ENCODE measurements at regions not wholly inside any gene's neighbourhood (a gene's known extent, or its start where the extent isn't known, plus 50 kb on each side); places are given as distances from the start of the nearest gene placed in this dataset.
A peak's percentile ranks its signal among the peaks of the same experiment; 100 is the strongest.
"Not testable (repeated sequence)": the region's sequence is repeated elsewhere in the genome, so short reads cannot be mapped to it uniquely, and the experiment has no call there.

- DNase-seq: no peak
These were observed 254.7 kb upstream of the FANCL start for GRCh38 chr2:58495806-58496205.

DNA sequence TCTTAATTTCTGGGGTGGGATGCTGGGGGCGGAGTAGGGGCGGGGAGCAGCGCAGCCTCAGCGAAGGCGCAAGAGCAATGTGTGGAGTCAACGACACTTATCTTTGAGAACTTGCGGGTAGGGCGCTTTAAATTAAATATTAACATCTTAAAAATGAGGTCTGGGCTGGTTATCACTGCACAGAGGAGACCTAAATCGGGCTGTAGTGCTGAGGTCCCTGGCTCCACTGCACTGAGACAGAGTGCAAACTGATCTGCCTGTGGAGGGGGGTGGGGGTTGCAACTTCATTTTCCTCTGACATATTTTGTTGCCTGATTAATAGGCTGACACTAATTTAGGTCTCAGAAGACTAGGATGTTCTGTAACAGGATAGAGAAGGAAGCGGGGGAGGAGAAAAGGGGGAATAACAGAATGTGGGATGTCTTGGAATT lies 253.0 kb upstream of the FANCL start:
- DNase-seq: no peak

DNA sequence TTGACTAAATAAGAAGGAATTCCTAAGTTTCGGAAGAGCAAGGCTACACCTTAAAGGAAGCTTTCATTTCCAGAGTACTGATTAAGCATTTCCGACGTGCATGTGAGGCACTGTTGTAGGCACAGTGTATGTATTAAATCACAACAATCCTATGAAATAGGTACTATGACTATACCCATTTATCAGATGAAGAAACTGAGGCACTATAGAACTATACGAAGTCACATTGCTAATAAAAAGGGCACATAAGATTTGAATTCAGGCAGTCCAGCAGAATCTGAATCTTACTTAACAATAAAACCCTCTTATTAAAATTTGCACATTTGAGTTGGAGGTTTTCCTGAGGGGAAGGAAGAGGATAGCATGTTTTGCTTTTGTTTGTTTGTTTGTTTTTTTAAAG lies 243.5 kb upstream of the FANCL start:
- DNase-seq: no peak

DNA sequence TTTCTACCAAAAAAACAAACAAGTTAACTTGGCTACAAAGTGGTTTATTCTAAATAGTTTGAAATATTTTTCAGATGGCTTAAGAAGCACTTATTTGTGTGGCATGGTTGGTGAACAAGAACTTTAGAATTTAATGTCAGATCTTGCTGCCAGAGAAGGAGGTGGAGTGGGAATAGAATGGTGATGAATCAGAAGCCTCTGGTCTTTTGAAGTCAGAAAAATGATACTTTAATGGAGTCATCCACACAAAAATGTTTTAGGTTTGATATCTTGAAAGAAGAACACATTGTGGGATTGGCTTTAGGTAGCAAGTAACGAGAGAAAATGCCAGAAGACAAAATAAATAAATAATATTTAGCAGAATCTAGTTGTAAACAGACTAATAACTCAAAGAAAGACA lies 243.1 kb upstream of the FANCL start:
- no peak for DNase-seq

GRCh38 chr2:58483307-58483706 lies 242.2 kb upstream of the FANCL start:
- DNase-seq: no peak

DNA sequence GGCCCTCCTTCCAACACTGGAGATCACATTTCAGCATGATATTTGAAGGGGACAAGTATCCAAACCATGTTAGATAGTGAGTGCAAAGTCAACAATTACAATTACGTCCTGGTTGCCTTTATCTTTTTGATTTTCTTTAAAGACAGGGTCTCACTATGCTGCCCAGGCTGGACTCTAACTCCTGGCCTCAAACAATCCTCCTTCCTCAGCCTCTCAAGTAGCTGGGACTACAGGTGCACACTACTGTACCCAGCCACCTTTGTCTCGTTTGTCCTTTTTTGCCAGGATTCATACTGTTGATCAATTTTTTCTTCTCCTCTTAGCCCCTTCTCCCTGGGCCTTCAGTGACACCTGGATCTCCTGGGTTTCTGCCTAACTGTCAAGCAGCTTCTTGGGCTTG lies 240.5 kb upstream of the FANCL start:
- DNase-seq: no peak

DNA sequence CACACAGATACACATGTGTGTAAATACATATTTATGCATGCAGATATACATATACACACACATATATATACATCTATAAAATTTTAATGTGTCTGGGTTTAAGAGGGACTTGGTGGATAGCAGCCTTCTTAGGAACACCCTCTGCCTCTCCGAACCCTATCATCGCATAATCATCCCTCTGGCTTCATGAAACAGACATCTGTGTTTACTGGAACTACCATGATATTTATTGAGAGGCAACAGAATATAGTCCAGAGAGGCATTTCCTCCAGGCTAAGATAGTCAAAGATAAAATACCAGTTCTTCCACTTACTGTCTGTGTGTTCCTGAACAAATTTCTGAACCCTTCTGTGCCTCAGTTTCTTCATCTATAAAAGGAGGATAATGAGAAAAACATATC lies 239.0 kb upstream of the FANCL start:
- no peak for DNase-seq

GRCh38 chr2:58479535-58480140 lies 238.5 kb upstream of the FANCL start:
- DNase-seq: no peak

DNA sequence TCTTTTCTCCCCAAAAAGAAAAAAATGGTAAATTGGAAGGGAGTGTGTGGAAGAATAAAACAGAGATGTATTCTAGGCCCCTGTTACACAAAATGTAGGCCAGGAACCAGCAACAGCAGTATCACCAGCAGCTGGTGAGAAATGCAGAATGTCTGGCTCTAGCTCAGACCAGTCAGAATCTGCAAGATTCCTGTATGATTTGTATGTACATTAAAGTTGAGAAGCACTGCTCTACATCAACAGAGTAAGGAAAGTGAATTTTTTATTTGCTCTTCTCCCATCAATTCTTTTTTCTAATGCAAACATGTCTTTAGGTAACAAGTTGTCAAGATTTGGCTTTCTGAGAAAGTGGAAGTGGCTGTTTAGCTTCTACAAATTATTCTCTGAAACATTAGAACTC lies 235.4 kb upstream of the FANCL start:
- no peak for DNase-seq

GRCh38 chr2:58475756-58476155 lies 234.6 kb upstream of the FANCL start:
- DNase-seq: no peak

DNA sequence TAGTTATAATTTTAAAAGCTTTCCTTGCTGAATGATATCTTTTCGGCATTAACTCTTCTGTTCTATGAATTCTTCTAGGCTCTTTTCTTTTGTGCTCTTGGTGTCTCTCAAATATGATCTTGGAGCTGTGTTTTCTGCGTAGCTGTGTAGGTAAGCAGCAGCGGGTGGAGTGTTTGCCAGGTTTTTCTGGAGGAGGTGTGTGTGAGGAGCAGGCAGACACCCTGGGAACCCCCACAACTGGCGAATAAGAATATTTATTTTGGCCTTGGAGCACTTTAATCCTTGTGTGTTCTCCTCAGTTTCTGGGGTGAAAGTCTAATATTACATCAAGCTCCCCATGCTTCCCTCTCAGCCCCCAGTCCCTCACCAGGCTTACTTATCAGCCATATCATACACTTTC lies 232.0 kb upstream of the FANCL start:
- DNase-seq: no peak

DNA sequence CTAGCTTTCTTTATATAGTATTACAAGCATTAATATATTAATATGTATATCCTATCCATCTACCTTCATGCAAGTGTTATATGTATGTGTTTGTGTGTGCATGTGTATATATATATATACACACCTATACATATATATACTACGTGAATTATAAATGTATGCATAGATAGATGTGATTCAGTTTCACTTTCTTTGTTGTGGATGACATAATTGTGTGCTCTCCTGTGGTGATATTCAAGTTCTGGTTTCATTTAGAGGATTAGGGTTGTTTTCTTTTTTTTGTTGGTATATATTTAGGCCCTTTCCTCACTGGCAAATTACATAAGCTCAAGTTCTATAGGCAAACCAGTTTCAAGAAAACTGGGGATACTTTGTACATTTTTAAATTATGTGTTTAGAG lies 225.7 kb upstream of the FANCL start:
- no peak for DNase-seq

- DNase-seq: not testable (repeated sequence)
These were observed 224.9 kb upstream of the FANCL start for GRCh38 chr2:58466021-58466420.

DNA sequence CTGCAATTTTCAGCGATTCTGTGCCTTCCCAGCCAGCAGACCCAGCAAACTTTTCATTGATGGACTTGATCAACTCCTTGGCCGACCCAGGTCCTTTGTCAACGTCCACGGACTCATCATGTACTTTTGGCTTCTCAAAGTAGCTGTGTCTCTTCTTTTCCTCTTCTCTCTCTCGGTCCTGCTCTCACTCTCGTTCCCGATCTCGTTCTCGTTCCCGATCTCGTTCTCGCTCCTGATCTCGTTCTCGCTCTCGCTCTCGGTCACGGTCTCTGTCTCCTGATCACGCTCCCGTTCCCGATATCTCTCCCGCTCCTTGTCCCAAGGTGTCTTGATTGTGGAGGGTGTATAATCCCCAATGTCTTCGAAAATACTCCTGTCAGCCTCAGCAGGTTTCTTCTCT lies 219.5 kb upstream of the FANCL start:
- DNase-seq: no peak

DNA sequence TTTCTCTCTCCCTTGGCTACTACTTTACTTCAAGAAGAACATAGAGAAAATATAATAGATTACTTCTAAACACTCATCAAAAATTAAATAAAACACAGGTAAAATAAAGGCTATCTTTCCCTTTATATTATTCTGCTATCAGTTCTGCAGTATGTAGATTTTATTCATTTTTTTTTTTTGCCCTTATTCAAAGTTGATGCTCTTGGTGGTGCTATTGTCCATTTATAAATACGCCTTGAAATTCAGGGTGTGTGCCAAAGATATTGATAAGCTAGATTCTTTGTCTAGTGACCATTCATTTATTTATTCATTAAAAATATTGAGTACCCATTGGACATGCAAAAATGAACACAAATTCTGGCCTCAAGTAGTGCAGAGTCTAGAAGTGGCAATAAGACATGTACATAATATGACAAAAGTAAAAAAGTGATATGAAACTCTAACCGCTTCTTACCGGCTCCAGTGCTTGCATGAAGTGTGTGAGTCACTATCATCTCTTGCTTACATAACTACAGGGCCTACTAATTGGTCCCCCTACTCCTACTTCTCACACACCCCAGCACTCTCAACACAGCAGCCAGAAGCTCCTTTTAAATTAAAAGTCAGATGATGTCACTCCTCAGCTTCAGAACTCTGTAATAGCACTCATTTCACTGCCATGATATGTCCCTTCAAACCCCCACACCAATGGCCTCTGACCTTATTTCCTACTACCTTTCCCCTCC lies 208.3 kb upstream of the FANCL start:
- no peak for DNase-seq

DNA sequence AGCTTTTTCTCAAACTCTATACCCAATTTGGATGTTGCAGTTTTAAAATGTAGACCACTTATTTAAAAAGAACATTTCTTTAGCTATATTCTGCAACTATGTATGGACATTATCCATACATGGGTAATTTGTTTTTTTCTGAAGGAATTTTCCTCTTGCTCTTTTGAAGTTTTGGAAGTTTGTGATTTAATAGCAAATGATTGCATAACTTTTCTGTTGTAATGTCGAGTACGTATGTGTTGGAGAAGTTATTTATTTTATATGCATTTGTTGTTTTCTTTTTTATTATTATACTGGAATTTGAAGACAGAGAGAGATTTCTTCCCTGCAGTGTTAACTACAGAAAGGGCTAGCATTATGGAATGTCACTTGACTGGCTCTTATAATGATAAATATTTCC lies 207.7 kb upstream of the FANCL start:
- DNase-seq: no peak

- peak; percentile 37 for DNase-seq
These were observed 207.0 kb upstream of the FANCL start for GRCh38 chr2:58448065-58448507.

DNA sequence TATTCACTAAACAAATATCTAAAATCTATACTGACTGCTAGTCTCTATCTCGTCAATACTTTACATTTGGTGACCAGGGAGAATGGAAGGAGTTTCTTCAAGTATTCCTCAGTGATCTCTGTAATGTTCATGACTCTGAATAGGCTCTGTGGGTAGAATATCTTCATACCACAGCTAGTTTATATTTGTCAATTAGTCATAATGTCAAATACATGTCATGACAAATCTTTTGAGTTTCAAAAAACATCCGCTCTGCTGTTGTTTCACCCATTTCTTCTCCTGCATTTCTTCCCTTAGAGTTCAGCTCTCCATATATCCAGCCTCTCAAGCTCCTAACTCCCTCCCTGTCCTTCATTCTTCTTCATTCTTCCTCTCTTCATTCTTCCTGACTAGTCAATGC lies 206.5 kb upstream of the FANCL start:
- no peak for DNase-seq

GRCh38 chr2:58441643-58442042 lies 200.5 kb upstream of the FANCL start:
- no peak for DNase-seq

DNA sequence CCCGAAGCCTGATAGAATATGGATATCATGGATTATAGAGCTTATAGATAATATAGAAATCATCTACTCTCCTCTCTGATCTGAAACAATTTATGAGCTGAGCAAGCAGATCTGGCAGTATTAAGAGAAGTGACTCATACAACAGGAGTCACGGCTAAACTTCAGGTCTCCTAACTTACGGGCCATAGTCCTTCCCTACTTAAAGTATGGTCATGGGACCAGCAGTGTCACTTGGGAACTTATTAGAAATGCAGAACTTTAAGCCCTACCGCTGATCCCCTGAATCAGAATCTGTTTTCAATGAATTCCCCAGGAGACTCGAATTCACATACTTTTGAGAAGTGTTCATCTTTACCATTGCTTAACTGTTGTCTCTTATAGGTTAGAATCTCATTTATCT lies 195.7 kb upstream of the FANCL start:
- no peak for DNase-seq

- no peak for DNase-seq
These were observed 194.1 kb upstream of the FANCL start for GRCh38 chr2:58435246-58435645.

DNA sequence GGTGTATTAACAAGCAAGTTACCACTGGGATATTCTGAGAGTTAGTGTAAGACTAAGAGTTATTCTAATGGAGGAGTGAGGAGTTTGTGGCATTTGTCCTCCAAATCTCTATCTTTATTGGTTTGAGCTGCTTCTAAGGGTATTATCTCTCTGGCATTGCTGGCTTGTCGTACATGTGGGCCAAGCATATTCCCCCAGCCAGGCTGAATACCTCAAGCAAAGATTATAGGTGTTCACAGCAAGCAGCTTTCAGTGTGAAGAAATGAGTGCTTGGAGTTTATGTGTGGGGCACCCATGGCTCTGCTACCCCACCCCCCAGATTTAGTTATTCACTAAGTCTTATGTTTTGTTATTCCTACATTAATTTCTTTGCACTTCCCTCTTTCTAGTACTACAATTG lies 193.6 kb upstream of the FANCL start:
- DNase-seq: no peak

GRCh38 chr2:58432491-58433170 lies 191.5 kb upstream of the FANCL start:
- DNase-seq: no peak

Data from amniotic stem cell (primary cell).